Stimulated activated CD8-positive, alpha-beta memory T cell treated with anti-CD3 and anti-CD28 coated beads, Interleukin-12 subunit alpha, Interleukin-12 subunit beta, amount 100 ng/mL, for 24 hours (primary cell): ENCODE measurements at regions not wholly inside any gene's neighbourhood (a gene's known extent, or its start where the extent isn't known, plus 50 kb on each side); places are given as distances from the start of the nearest gene placed in this dataset.

ENCODE experiments used
- DNase-seq: peaks from one replicate; pipeline ENCODE4 v3.0.0-alpha.2; 2020; ENCODE audit errors: extremely low read depth

GRCh38 chr16:86978445-86979030 is 338.7 kb downstream of the C16orf95 start:
- no peak for DNase-seq

GRCh38 chr16:86979061-86979460 is 338.1 kb downstream of the C16orf95 start:
- no peak for DNase-seq

- no peak for DNase-seq
Measured at GRCh38 chr16:86979984-86980553, 337.1 kb downstream of the C16orf95 start.

- DNase-seq = no peak
Measured at GRCh38 chr16:86980644-86981043, 336.5 kb downstream of the C16orf95 start.

GRCh38 chr16:86982347-86982596 is 334.9 kb downstream of the C16orf95 start:
- DNase-seq = no peak

GRCh38 chr16:86982912-86983311 is 334.3 kb downstream of the C16orf95 start:
- DNase-seq = no peak

- no peak for DNase-seq
Measured at GRCh38 chr16:86983621-86984020, 333.6 kb downstream of the C16orf95 start.

- no peak for DNase-seq
Measured at GRCh38 chr16:86984343-86984742, 332.8 kb downstream of the C16orf95 start.

- no peak for DNase-seq
Measured at GRCh38 chr16:86984991-86985647, 332.1 kb downstream of the C16orf95 start.

GRCh38 chr16:86985648-86986015 is 331.6 kb downstream of the C16orf95 start:
- DNase-seq = no peak

- no peak for DNase-seq
Measured at GRCh38 chr16:86986136-86986535, 331.1 kb downstream of the C16orf95 start.

GRCh38 chr16:86986809-86987487 is 330.2 kb downstream of the C16orf95 start:
- DNase-seq = no peak

- DNase-seq = no peak
Measured at GRCh38 chr16:86987746-86988670, 329.2 kb downstream of the C16orf95 start.

GRCh38 chr16:86988920-86989696 is 328.1 kb downstream of the C16orf95 start:
- DNase-seq = no peak

- DNase-seq = no peak
Measured at GRCh38 chr16:86990451-86990850, 326.7 kb downstream of the C16orf95 start.

GRCh38 chr16:86991679-86992078 is 325.5 kb downstream of the C16orf95 start:
- DNase-seq = no peak

- DNase-seq = no peak
Measured at GRCh38 chr16:86992587-86992986, 324.6 kb downstream of the C16orf95 start.

- DNase-seq = no peak
Measured at GRCh38 chr16:86993426-86994110, 323.6 kb downstream of the C16orf95 start.

GRCh38 chr16:86994215-86994614 is 323.0 kb downstream of the C16orf95 start:
- no peak for DNase-seq

- no peak for DNase-seq
Measured at GRCh38 chr16:86994651-86995171, 322.5 kb downstream of the C16orf95 start.
